ENCODE measurements at regions not wholly inside any gene's neighbourhood (a gene's known extent, or its start where the extent isn't known, plus 50 kb on each side); places are given as distances from the start of the nearest gene placed in this dataset.

DNA sequence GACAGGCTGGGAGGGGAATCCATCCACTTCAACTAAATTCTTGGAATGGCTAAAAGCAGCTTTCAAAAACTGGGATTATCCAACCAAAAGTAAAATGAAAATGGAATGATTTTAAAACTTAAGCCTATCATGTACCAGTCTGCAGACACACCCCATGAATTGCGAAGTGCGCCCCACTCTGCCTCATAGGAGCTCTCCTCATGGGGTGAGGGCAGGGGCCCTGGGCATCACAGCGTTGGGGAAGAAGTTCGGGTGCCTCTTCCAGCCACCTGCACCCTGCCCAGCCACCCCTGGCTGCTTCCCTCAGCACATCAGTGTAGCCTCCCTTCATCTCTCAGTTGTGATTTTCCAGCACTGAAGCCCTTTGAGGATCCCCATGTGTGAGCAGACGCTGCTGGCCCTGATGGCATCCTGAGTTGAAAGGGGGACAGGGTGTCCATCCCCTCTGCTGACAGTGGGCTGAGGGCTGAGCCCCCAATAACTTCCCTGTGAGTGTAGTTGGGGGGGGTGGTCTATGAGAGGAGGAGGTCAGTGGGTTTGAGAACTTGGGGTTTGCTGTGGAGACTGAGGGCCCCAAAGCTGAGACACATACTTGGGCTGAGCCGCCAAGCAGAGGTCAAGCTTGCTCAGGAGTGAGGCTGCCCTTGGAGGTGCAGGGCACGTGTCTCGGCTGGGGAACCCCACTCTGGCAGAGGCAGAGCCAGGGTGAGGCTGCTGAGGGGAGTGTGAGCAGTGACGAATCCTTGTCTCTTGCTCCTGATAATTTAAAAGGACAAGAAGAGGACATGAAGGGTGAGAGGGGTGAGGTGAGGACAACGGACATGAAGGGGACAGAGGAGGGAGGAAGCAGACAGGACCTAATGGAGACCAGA lies 542.1 kb downstream of the TCERG1L start:
- Histone ChIP-seq H3K79me1 (ENCODE audit: insufficient read depth, low read depth, low read length, poor library complexity, severe bottlenecking) (no peaks in the 10 kb centered on the region), H2AFZ (ENCODE audit: low read length) (no peak overlapping the region), H3K4ac (ENCODE audit: low read depth, low read length) (no peak overlapping the region), H2BK20ac (ENCODE audit: low read depth, low read length, poor library complexity, severe bottlenecking) (no peak overlapping the region), H4K20me1 (ENCODE audit: control insufficient read depth, insufficient read depth, insufficient read length) (no peaks in the 10 kb centered on the region), H3K27ac (ENCODE audit: insufficient read length, low read depth, low read length) (no peak overlapping the region), H3K14ac (ENCODE audit: insufficient read depth, low read length) (no peak overlapping the region; the same call in 1 of the 2 replicates), H3K4me1 (ENCODE audit: insufficient read depth, low read length) (no peaks in the 10 kb centered on the region), H3K23ac (ENCODE audit: insufficient read length, low read depth, low read length) (no peak overlapping the region), H2BK12ac (ENCODE audit: insufficient read length, low read depth, low read length) (no peak overlapping the region), H4K8ac (replicated peaks; ENCODE audit: insufficient read length, low read depth, low read length) (no peak overlapping the region), H2BK120ac (ENCODE audit: low read depth, low read length, poor library complexity, severe bottlenecking) (no peak overlapping the region), H2BK5ac (ENCODE audit: insufficient read length, low read length) (no peak overlapping the region), H3T11ph (ENCODE audit: low read length) (no peak overlapping the region), H3K56ac (ENCODE audit: insufficient read length, low read depth, low read length) (no peak overlapping the region), H3K9me3 (ENCODE audit: control insufficient read depth, low read depth, low read length) (no peaks in the 10 kb centered on the region), H3K23me2 (ENCODE audit: insufficient read length, low read depth, low read length, poor library complexity, severe bottlenecking) (no peaks in the 10 kb centered on the region), H2AK5ac (ENCODE audit: insufficient read length, low read length) (no peak overlapping the region), H3K18ac (ENCODE audit: insufficient read length, low read depth, low read length) (no peak overlapping the region), H3K79me2 (ENCODE audit: insufficient read depth, low read length) (no peaks in the 10 kb centered on the region), H3K9ac (ENCODE audit: extremely low read depth, insufficient read length, low read length) (no peak overlapping the region), H3K4me2 (ENCODE audit: insufficient read depth, insufficient read length, low read length) (no peak overlapping the region), H2BK15ac (ENCODE audit: low read depth, low read length) (no peak overlapping the region), H3K27me3 (ENCODE audit: insufficient read depth, low read length) (no peaks in the 10 kb centered on the region), H4K91ac (ENCODE audit: insufficient read length, low read depth, low read length) (no peak overlapping the region), H4K5ac (ENCODE audit: insufficient read length, low read depth, low read length) (no peak overlapping the region)
- WGBS (ENCODE audit: extremely low coverage, insufficient read length, low lambda C conversion rate): no CpG with 5 or more reads among the region's 10 CpGs
- H3K27ac Mint-ChIP-seq: no peak overlapping the region
- peaks cover 9% of the 10 kb centered on the region for H3K27me3 Mint-ChIP-seq (ENCODE audit: low read depth)
- H3K4me1 Mint-ChIP-seq: peaks cover 4 to 11% of the 10 kb centered on the region in 2 experiments; a peak in 3 of 4 replicates
- no peak for DNase-seq
- TF ChIP-seq, protein P1, sequence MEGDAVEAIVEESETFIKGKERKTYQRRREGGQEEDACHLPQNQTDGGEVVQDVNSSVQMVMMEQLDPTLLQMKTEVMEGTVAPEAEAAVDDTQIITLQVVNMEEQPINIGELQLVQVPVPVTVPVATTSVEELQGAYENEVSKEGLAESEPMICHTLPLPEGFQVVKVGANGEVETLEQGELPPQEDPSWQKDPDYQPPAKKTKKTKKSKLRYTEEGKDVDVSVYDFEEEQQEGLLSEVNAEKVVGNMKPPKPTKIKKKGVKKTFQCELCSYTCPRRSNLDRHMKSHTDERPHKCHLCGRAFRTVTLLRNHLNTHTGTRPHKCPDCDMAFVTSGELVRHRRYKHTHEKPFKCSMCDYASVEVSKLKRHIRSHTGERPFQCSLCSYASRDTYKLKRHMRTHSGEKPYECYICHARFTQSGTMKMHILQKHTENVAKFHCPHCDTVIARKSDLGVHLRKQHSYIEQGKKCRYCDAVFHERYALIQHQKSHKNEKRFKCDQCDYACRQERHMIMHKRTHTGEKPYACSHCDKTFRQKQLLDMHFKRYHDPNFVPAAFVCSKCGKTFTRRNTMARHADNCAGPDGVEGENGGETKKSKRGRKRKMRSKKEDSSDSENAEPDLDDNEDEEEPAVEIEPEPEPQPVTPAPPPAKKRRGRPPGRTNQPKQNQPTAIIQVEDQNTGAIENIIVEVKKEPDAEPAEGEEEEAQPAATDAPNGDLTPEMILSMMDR (conservative IDR thresholded peaks at IDR 0.05): no peak
- H3K36me3 Mint-ChIP-seq (ENCODE audit: insufficient read depth in 1 of 3, low read depth in 3 of 3): peaks cover 14 to 19% (median 16%) of the 10 kb centered on the region in 3 experiments
- H3K9me3 Mint-ChIP-seq: peaks cover 42 to 48% of the 10 kb centered on the region in 2 experiments
- H3K4me3 Mint-ChIP-seq: no peak overlapping the region

All from H9 (cell line).